Neural progenitor cell (in vitro differentiated cells): ENCODE measurements at regions not wholly inside any gene's neighbourhood (a gene's known extent, or its start where the extent isn't known, plus 50 kb on each side); places are given as distances from the start of the nearest gene placed in this dataset.
A peak's percentile ranks its signal among the peaks of the same experiment; 100 is the strongest.
"Not testable (repeated sequence)": the region's sequence is repeated elsewhere in the genome, so short reads cannot be mapped to it uniquely, and the experiment has no call there.

ENCODE experiments used
- DNase-seq: peaks from one replicate; pipeline ENCODE4 v3.0.0-alpha.2; 2016; ENCODE audit warnings: low spot score
- H2AFZ ChIP-seq: fragments of 200-600 bp; sonication (generic); replicated peaks from 2 replicates; pipeline ENCODE4 v1.6.1; 2016; ENCODE audit warnings: antibody characterized with exemption
- H3F3A ChIP-seq: fragments of 200-600 bp; sonication (generic); 2 replicates; pipeline ENCODE4 v1.6.1; 2016; ENCODE audit warnings: antibody characterized with exemption, low read depth
- H3K27ac ChIP-seq: fragments of 200-600 bp; sonication (generic); 2 replicates; pipeline ENCODE4 v1.5.1; 2016; ENCODE audit warnings: mild to moderate bottlenecking
- H3K27me3 ChIP-seq: fragments of 200-600 bp; sonication (generic); 2 replicates; pipeline ENCODE4 v1.6.1; 2016; ENCODE audit warnings: mild to moderate bottlenecking, moderate library complexity
- H3K36me3 ChIP-seq: fragments of 200-600 bp; sonication (generic); 2 replicates; pipeline ENCODE4 v1.5.1; 2016
- H3K4me1 ChIP-seq: fragments of 200-600 bp; sonication (generic); 2 replicates; pipeline ENCODE4 v1.6.1; 2016; ENCODE audit warnings: mixed run types
- H3K4me2 ChIP-seq: fragments of 200-600 bp; sonication (generic); 2 replicates; pipeline ENCODE4 v1.6.1; 2016
- H3K4me3 ChIP-seq: fragments of 200-600 bp; sonication (generic); 2 replicates; pipeline ENCODE4 v1.5.1; 2016
- H3K79me2 ChIP-seq: fragments of 200-600 bp; sonication (generic); 2 replicates; pipeline ENCODE4 v1.6.1; 2016; ENCODE audit warnings: low read depth
- H3K9ac ChIP-seq: fragments of 200-600 bp; sonication (generic); 2 replicates; pipeline ENCODE4 v1.6.1; 2016
- H3K9me3 ChIP-seq: fragments of 200-600 bp; sonication (generic); 2 replicates; pipeline ENCODE4 v1.5.1; 2016; ENCODE audit warnings: low read depth
- H4K20me1 ChIP-seq: fragments of 200-600 bp; sonication (generic); 2 replicates; pipeline ENCODE4 v1.6.1; 2016; ENCODE audit warnings: low read depth
- H3K27ac Mint-ChIP-seq: 3 replicates; pipeline ENCODE4 v1.8.0; 2021; ENCODE audit warnings: mixed read lengths
- H3K27me3 Mint-ChIP-seq: 2 replicates; pipeline ENCODE4 v1.8.0; 2022; ENCODE audit warnings: low read depth, mild to moderate bottlenecking, inconsistent platforms, moderate library complexity, mixed read lengths; ENCODE audit not compliant: insufficient read depth
- H3K36me3 Mint-ChIP-seq: 3 replicates; pipeline ENCODE4 v1.8.0; 2021; ENCODE audit warnings: mixed read lengths
- H3K4me1 Mint-ChIP-seq: 3 replicates; pipeline ENCODE4 v1.8.0; 2021; ENCODE audit warnings: mixed read lengths
- H3K4me3 Mint-ChIP-seq: 3 replicates; pipeline ENCODE4 v1.8.0; 2021; ENCODE audit warnings: mild to moderate bottlenecking, moderate library complexity, mixed read lengths
- H3K9me3 Mint-ChIP-seq: 3 replicates; pipeline ENCODE4 v1.8.0; 2020; ENCODE audit warnings: mixed read lengths
- CTCF ChIP-seq: fragments of 200-600 bp; sonication (generic); IDR thresholded peaks from 2 replicates; pipeline ENCODE4 v1.5.1; 2017; ENCODE audit warnings: antibody characterized with exemption, mild to moderate bottlenecking
- EZH2 ChIP-seq: fragments of 200-600 bp; sonication (generic); IDR thresholded peaks from 2 replicates; pipeline ENCODE4 v1.6.1; 2017; ENCODE audit warnings: antibody characterized with exemption, mild to moderate bottlenecking, moderate library complexity
- EZH2phosphoT487 ChIP-seq: fragments of 200-600 bp; sonication (generic); IDR thresholded peaks from 2 replicates; pipeline ENCODE4 v1.6.1; 2017; ENCODE audit warnings: antibody characterized with exemption

- H3F3A ChIP-seq: no peaks in the 10 kb centered on the region
- no peaks in the 10 kb centered on the region for H3K4me1 ChIP-seq
- no peak for DNase-seq
- no peaks in the 10 kb centered on the region for H3K27me3 ChIP-seq
- H3K9me3 ChIP-seq: no peaks in the 10 kb centered on the region
- H3K9me3 Mint-ChIP-seq: no peaks in the 10 kb centered on the region
- peaks cover 10% of the 10 kb centered on the region for H3K4me1 Mint-ChIP-seq
- no peak overlapping the region for H3K4me2 ChIP-seq
- TF ChIP-seq EZH2phosphoT487 (no peak), CTCF (no peak), EZH2 (no peak)
- H3K36me3 Mint-ChIP-seq: no peaks in the 10 kb centered on the region
- no peak overlapping the region for H2AFZ ChIP-seq
- no peaks in the 10 kb centered on the region for H3K36me3 ChIP-seq
- no peak overlapping the region for H3K4me3 ChIP-seq
- no peaks in the 10 kb centered on the region for H4K20me1 ChIP-seq
- no peak overlapping the region for H3K9ac ChIP-seq
- H3K27ac Mint-ChIP-seq: no peak overlapping the region
- H3K4me3 Mint-ChIP-seq: no peak overlapping the region
- no peak overlapping the region for H3K27ac ChIP-seq
- H3K27me3 Mint-ChIP-seq: no peaks in the 10 kb centered on the region
- H3K79me2 ChIP-seq: no peaks in the 10 kb centered on the region
Observed at GRCh38 chr5:23412515-23412914, 94.9 kb upstream of the PRDM9 start.

GRCh38 chr5:23411994-23412393 is 95.4 kb upstream of the PRDM9 start:
- no peaks in the 10 kb centered on the region for H3K27me3 Mint-ChIP-seq
- no peak overlapping the region for H3K9ac ChIP-seq
- no peaks in the 10 kb centered on the region for H3K9me3 Mint-ChIP-seq
- no peaks in the 10 kb centered on the region for H4K20me1 ChIP-seq
- no peak overlapping the region for H3K4me2 ChIP-seq
- DNase-seq: no peak
- H3K27ac Mint-ChIP-seq: no peak overlapping the region
- no peaks in the 10 kb centered on the region for H3F3A ChIP-seq
- H3K27ac ChIP-seq: no peak overlapping the region
- no peaks in the 10 kb centered on the region for H3K27me3 ChIP-seq
- no peaks in the 10 kb centered on the region for H3K79me2 ChIP-seq
- no peaks in the 10 kb centered on the region for H3K4me1 ChIP-seq
- H3K9me3 ChIP-seq: no peaks in the 10 kb centered on the region
- TF ChIP-seq CTCF (no peak), EZH2 (no peak), EZH2phosphoT487 (no peak)
- peaks cover 10% of the 10 kb centered on the region for H3K4me1 Mint-ChIP-seq
- H3K36me3 Mint-ChIP-seq: no peaks in the 10 kb centered on the region
- no peaks in the 10 kb centered on the region for H3K36me3 ChIP-seq
- no peak overlapping the region for H3K4me3 Mint-ChIP-seq
- no peak overlapping the region for H2AFZ ChIP-seq
- H3K4me3 ChIP-seq: no peak overlapping the region

DNA sequence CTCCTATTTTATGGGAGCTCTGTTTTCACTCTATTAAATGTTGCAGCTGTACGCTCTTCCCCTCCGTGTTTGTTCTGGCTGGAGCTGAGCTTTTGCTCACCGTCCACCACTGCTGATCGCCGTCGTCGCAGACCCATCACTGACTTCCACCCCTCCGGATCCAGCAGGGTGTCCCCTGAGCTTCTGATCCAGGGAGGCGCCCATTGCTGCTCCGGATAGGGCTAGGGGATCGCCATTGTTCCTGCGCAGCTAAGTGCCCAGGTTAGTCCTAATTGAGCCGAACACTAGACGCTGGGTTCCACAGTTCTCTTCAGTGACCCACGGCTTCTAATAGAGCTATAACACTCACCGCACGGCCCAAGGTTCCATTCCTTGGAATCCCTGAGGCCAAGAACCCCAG is 96.2 kb upstream of the PRDM9 start:
- peaks cover 10% of the 10 kb centered on the region for H3K4me1 Mint-ChIP-seq

DNA sequence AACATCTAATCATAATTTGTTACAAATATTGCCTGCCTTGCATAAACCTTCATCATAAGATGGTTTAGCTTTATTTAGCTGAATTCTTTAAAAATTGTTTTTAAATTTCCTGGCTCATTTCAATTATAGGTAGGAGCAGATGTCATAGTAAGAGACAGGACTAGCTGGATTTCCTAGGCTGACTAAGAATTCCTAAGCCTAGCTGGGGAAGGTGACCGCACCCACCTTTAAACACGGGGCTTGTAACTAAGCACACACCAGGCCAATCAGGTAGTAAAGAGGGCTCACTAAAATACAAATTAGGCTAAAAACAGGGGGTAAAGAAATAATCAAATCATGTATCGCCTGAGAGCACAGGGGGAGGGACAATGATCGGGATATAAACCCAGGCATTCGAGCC is 96.6 kb upstream of the PRDM9 start:
- H3K79me2 ChIP-seq, H3K27me3 ChIP-seq, H3K27me3 Mint-ChIP-seq, H3K27ac ChIP-seq, H3F3A ChIP-seq, H3K27ac Mint-ChIP-seq, H3K4me1 ChIP-seq, H3K36me3 Mint-ChIP-seq, H3K4me3 ChIP-seq, H3K9me3 Mint-ChIP-seq, DNase-seq, H3K9ac ChIP-seq, H3K4me1 Mint-ChIP-seq, H3K36me3 ChIP-seq, H3K4me2 ChIP-seq, H3K4me3 Mint-ChIP-seq, H3K9me3 ChIP-seq, H4K20me1 ChIP-seq: not testable (repeated sequence)
- H2AFZ ChIP-seq: peak overlapping the region; percentile 50

More for the DNA sequence above, 96.2 kb upstream of the PRDM9 start:
- Histone ChIP-seq H3K4me1 (no peaks in the 10 kb centered on the region), H4K20me1 (no peaks in the 10 kb centered on the region), H3K9me3 (no peaks in the 10 kb centered on the region), H3K4me2 (no peak overlapping the region), H3K4me3 (no peak overlapping the region), H3K36me3 (no peaks in the 10 kb centered on the region), H3K9ac (no peak overlapping the region), H3K27ac (no peak overlapping the region), H3K79me2 (no peaks in the 10 kb centered on the region), H3F3A (no peaks in the 10 kb centered on the region), H2AFZ (peak overlapping the region; percentile 50), H3K27me3 (no peaks in the 10 kb centered on the region)
- no peak for DNase-seq
- H3K4me3 Mint-ChIP-seq: no peak overlapping the region
- H3K27me3 Mint-ChIP-seq: no peaks in the 10 kb centered on the region
- H3K9me3 Mint-ChIP-seq: no peaks in the 10 kb centered on the region
- no peaks in the 10 kb centered on the region for H3K36me3 Mint-ChIP-seq
- no peak for TF ChIP-seq EZH2
- no peak for TF ChIP-seq EZH2phosphoT487
- no peak for TF ChIP-seq CTCF
- H3K27ac Mint-ChIP-seq: no peak overlapping the region
